Uterus (tissue), 2 donors: ENCODE measurements at regions not wholly inside any gene's neighbourhood (a gene's known extent, or its start where the extent isn't known, plus 50 kb on each side); places are given as distances from the start of the nearest gene placed in this dataset.

Experiments used
- CTCF ChIP-seq, 4 experiments: fragments of 200-600 bp in 2 of 4; fragments of 450-650 bp in 2 of 4; sonication (generic) in 2 of 4; IDR thresholded peaks; one replicate each; pipeline ENCODE4 v1.5.1; 2016 to 2019; ENCODE audit warnings: antibody characterized with exemption in 4 of 4, mild to moderate bottlenecking in 2 of 4, moderate library complexity in 1 of 4
- POLR2A ChIP-seq, 2 donors: fragments of 450-650 bp; IDR thresholded peaks; one replicate each; pipeline ENCODE4 v1.6.1; 2016; ENCODE audit warnings: antibody characterized with exemption in 2 of 2, mild to moderate bottlenecking in 1 of 2, moderate library complexity in 1 of 2

GRCh38 chr2:23019476-23019875, 365.5 kb upstream of the KLHL29 start:
- TF ChIP-seq POLR2A (IDR thresholded peaks at IDR 0.05) (no peak), CTCF (IDR thresholded peaks at IDR 0.05) (no peak)
